Caki2 (cell line): ENCODE measurements at regions not wholly inside any gene's neighbourhood (a gene's known extent, or its start where the extent isn't known, plus 50 kb on each side); places are given as distances from the start of the nearest gene placed in this dataset.

Experiments
- DNase-seq: peaks from one replicate; pipeline ENCODE4 v3.0.0-alpha.2; 2015; ENCODE audit warnings: low read depth
- in situ Hi-C: cut with HindIII; loops from 2 replicates; pipeline ENCODE4 v1.10.0; 2016; ENCODE audit warnings: low sequenced_read_pairs, low pct_unique_long_range_greater_than_20kb, mixed read lengths

DNA sequence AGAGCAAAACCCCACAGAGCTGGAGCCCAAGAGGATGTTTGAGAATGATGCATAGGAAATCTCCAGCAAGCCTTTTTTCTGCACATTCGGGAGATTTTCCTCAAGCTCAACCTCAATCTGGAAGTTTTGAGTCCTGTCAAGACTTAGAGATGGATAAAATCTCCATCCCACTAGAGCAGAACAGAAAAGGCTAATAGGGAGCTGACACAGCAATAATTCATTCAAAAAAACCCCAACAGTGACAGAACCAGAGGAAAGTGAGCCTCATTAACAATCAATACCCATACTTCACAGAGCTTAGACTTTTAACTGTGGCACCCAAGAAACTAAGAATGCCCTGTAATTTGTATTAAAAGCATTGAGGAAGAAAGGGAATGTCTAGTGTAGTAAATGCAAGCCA lies 115.9 kb upstream of the BDNF start:
- in situ Hi-C loops: no loop called here
- DNase-seq: no peak

DNA sequence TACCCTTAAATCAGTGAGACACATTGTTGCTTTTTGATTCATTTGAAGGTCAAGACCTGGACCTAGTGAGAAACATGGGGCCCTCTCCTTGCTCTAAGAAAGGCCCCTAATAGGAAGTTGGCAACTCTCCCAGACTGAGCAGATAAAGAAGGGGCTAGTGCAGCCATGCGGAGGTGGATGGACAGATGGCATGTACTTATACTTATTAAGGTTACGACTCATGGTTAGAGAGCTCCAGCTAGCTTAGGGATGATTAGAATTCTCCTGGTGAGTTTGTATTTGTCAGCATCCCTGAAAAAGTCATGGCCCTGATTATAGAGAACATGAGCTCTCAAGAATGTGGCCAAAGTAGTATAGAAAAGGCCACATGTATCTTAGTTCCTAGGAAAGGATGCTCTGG lies 112.1 kb upstream of the BDNF start:
- no peak for DNase-seq
- in situ Hi-C loops: no loop called here

DNA sequence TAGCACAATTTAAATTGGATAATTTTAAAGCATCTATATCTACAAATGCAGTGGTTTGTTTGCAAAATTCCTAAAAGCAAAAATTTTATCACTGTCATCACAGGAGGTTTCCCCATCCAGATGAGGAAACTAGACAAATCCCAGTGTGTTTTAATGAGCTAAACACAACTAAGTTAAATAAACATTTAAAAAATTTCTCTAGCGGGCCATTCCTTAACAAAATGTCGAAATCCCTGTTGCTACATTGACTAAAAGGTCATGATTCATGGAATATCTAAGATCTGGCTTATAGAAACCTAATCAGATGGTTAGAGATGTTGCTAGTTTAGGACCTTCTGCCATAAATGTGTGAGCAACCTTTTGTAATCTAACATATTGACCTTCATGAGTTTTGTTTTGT lies 107.3 kb upstream of the BDNF start:
- in situ Hi-C loops: no loop called here
- DNase-seq: no peak

DNA sequence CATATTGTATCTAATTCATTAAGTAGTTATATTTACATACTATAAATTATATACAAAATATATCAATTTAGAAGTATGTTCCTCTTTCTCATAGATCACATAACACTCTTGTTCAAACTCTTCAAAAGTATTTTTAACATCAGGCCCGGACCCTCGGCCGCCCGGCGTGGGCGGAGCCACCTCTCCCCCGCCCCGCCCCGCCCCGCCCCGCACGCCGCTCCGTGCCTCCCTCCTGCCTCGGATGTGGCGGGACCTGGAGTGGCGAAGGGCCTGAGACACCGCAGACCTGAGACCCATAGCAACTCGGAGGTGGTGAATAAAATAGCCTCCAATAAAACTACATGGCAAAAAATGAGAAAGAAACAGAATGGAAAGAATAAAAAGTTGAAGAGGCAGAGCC lies 105.9 kb upstream of the BDNF start:
- in situ Hi-C loops: no loop called here
- DNase-seq: no peak

DNA sequence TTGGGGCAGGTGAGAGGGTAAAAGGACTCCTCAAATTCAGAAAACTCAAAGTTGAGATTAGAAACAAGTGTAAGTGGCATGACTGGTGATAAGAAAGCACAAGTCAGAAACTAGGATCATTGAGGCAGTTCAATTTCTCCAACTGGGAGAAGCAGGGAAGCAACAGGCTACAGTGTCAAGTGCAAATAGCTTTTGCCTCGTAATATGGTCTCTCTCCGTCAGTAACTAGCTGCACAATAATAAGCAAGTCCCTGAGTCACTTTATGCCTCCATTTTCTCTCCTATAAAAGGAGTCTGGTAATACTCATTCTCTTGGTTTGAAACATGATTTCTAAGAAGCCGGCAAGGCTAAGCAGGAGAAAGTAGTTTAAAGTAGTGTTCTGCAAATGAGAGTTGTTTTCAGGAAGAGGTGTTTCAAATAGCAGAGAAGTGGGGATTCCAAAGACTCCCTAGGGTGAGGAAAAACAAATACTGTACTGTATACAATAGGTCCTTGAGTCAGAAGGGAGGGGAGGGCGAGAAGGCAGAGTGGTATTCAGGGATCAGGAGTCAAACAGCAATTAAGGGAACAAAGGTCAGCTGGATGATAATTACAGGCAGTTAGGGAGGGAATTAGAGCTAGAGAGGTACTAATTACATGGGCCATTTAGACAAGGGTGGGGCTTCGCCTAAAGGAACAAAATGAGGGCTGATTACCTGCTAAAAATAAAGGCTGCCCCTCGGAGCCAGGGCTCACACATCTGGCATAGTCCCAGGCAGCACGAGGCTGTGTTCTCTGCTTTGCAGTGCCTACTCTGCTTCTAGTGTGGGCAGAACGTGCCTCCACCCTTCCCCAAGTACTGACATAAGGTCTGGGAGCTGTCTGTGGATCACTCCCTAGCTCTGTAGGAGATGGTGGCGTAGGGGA lies 96.0 kb upstream of the BDNF start:
- no peak for DNase-seq

DNA sequence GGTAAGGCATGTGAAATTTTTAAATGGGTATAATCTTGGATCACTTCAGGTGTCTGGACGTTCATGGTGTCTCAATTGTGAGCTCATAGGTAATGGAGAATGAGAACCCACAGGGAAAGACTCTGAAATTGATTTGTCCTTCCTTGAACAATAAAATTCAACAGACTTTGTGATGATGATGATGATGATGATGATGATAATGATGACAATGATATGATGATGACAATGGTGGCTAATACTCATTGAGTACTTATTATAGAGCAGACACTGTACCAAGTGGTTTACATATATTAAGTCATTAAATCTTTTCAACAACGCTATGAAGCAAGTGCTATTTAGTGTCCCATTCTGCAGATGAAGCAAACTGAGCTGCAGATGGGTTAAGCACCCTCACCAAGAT lies 86.6 kb upstream of the BDNF start:
- no peak for DNase-seq
- in situ Hi-C loops: no loop called here

More for the DNA sequence above, 96.0 kb upstream of the BDNF start:
- in situ Hi-C loops: no loop called here

DNA sequence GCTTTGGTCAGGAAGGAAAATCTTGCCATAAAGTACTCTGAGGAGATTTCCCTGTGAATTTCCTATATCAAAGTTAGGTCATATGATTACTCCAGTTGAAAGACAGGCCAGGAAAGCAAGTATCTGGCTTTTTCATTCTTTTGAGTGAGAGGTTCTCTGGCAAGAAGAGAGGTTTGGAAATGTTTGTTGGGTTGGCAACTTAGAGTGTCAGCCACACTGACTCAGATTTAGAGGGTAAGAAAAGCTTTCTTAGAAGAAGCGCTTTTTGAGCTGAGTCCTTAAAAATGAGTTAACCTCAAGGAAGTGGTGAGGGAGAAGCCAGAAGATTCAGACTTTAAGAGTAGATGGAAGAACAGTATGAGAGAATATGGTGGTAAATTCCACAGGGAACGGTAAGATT lies 86.1 kb upstream of the BDNF start:
- DNase-seq: no peak
- in situ Hi-C loops: no loop called here

DNA sequence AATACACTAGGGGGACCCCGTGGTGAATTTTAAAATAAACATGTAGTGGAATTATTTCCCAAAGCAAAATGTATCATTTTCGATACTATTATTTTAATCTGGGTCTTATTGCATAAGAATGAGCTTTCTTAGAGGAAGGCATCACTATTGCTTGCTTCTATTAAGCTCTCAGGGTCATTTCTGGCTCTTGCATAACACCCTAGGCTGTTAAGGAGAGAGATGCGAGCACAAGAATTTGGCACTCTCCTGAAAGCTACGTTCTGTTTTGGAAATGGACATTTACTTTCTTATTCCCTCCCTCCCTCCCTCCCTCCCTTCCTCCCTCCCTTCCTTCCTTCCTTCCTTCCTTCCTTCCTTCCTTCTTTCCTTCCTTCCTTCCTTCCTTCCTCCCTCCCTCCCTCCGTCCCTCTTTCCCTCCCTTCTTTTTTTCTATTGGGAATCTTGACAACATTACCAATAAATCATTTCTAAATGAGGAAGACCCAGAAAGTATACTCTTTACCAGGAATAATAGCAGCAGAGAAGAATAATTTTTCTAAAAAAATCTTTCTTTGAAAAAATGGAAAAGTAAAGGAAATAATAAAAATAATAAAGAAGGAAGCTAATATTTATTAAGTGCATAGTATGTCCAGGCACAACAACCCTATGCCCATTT lies 83.6 kb upstream of the BDNF start:
- no peak for DNase-seq
- in situ Hi-C loops: no loop called here

DNA sequence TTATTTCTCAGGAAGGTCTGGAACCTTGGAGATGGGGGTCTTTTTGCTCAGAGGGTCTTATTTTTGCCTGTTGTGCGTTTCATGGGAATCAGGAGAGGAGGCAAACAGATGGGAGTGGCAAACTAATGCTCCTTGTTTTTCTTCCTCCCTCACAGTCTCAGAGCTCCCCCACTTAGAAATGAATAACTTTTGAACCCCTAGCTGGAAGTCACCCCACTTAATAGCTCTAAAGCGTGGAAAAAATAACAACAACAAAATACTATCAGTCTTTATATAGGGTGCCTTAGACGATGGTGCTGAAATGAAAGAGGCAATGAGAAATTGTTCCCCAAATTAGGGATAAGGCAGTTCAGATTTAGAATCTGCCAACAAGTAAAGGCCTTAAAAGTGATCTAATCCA lies 76.8 kb upstream of the BDNF start:
- in situ Hi-C loops: no loop called here
- no peak for DNase-seq

DNA sequence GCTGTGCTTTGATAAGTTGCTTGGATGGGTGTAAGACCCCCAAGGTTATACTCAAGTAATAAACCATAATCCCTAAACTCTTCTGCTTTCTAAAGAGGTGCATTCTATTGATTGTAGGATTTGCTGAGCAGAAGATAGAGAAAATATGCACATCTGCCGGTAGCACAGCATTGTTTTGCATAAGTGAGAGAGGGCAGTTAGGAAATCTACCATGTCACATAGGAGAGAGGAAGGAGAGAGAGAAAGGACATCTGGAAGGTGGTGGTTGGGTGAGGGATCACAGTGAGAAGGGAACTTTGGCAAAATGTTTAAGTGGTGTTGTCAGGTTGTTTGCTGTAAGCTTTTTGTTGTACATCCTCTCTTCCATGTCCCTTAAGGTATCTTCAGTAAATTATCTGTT lies 73.6 kb upstream of the BDNF start:
- DNase-seq: no peak
- in situ Hi-C loops: no loop called here

DNA sequence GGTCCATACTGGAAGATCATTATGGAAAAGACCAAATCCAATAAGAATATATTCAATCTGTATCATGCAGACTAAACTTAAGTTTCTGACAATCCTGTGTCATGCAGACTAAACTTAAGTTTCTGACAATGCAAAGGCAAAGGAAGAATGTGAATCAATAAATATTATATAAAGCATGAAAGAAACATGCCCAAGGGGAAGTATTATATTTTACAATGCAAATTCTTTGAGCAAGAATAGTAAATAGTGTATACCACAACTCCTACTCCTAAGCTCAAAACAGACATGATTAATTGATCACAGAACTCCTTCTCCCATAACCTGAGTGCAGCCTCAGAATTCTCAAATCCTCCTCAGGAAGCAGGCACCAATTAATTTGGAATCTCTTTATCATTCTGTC lies 71.3 kb upstream of the BDNF start:
- DNase-seq: no peak
- in situ Hi-C loops: no loop called here

DNA sequence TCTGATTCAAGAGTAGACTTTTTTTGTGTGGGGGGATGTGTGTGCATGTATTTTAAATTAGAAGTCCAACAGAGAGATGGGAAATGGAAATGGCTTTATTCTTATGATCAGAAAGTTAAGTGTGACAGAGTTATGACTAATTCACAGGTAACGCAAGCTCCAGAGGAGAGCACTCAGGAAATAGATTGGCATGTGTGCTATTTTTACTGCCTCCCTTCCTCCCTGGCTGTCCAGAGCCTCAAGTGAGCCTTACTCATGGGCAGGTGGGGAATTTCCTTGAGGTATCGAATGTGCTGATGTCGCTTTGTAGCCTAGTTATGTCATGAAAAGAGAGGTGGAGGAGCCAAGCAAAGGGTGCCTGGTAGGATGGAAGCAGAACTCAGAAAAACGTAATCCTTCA lies 70.3 kb upstream of the BDNF start:
- DNase-seq: peak; percentile 15
- in situ Hi-C loops: no loop called here

DNA sequence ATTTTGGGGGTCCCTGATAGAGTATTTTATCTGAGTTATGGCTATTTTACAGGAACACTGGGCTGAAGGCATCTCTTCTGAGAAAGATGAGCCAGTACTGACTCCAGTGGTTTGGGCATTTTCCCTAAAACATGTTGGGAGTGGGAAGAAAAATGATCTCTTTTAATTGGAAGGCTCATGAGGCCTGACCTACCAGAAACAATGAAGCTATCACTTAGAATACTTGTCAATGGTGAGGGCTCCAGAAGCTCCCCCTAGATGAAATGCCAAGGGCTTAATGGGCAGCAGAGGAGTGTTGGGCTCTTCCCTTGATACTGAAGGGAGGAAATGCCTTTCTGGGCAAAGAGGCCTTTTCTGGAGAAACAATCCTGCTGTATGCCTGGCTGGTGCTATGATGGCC lies 63.5 kb upstream of the BDNF start:
- in situ Hi-C loops: no loop called here
- no peak for DNase-seq

DNA sequence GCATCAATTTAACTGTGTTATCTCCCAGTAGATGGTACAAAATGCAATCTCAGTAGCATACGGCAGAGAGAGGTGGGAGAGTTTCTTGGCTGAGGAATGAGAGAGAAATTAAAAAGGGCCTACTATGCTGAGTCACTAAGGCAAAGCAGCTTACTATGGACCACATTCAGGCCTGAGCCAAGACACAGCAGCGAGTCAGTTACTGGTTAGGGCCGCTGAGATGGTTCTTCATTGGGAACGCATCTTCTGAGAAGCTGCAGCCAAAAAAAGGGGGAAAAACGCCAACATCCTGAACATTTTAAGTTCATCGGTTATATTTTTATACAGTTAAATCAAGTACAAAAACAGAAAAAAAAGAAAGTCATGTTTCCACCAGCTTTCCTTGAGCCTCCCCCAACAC lies 61.1 kb upstream of the BDNF start:
- DNase-seq: no peak
- in situ Hi-C loops: no loop called here

DNA sequence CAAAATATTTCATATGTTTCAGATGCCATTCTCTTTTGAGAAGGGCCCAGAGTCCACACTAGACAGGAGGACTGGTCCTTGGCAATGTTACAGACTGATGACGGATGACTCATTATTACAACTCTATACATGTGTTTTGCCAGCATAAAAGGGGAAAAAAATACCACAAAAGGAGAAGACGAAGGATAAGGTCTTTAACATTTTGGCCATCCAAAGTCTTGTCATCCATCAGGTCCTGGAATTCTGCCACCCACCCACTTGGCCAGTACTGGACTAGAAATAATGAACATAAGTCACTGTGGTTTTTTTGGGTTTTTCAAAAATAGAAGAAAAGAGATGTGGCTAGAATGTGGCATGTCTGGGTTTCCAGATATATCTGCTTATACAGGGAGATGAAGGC lies 57.7 kb upstream of the BDNF start:
- in situ Hi-C loops: no loop called here
- no peak for DNase-seq

DNA sequence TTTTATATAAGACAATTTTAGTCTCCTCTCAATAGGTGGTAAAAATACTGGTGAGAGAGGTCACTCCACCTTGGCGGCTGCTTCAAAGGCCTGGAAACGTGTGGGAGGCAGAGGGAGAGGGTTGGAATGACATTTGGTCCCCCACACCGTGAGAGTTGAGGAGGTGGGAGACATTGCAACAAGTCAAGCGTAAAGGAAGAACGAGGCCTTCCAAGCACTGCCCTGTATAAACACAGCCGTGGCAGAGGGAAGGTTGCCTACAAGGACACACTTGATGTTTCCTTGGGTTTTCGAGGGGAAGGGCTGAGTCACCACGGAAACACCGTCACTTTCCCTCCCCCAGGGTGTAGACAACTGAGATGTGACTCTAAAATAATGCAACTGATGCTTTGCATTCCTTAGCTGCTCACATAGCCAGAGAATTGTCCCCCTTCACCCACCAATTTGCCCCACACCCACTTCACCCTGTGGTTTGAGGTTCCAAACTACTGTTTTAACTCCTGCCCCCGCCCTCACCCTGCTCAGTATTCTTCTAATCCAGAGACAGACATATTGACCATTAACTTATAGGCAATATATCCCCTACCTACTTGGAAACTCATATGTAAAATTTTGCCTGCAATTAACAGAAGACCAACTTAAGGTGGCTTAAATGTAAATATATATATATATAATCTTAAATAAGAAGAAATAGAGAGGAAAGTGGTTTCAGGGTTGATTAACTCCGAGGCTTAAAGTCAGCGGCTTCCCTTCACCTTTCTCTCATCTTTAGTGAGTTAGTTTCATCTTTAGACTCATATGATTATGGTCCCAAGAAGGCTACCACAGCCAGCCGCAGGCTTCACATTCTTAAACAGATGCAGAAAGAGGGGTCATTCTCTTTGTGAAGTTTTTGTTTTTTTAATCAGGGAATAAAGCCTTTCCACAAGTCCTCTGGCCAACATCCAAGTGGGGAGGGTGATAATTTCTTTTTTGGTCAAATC lies 54.1 kb upstream of the BDNF start:
- in situ Hi-C loops: no loop called here
- DNase-seq: peak; percentile 31
